Suprapubic skin (tissue), 4 donors: ENCODE measurements at regions not wholly inside any gene's neighbourhood (a gene's known extent, or its start where the extent isn't known, plus 50 kb on each side); places are given as distances from the start of the nearest gene placed in this dataset.

Experiments
- EP300 ChIP-seq: sonication (generic); formaldehyde crosslinking; IDR thresholded peaks from one replicate; pipeline ENCODE4 v1.6.1; 2017; ENCODE audit warnings: antibody characterized with exemption
- POLR2A ChIP-seq, 2 donors: fragments of 450-650 bp; IDR thresholded peaks; one replicate each; pipeline ENCODE4 v1.6.1; 2017; ENCODE audit warnings: antibody characterized with exemption in 2 of 2, mild to moderate bottlenecking in 2 of 2, moderate library complexity in 2 of 2
- POLR2AphosphoS5 ChIP-seq, 3 donors: sonication (generic); formaldehyde crosslinking; IDR thresholded peaks; one replicate each; pipeline ENCODE4 v1.6.1; 2017; ENCODE audit warnings: antibody characterized with exemption in 3 of 3
- TF ChIP-seq, protein P1 (sequence below), 2 donors: fragments of 200-600 bp in 1 of 2; fragments of 450-650 bp in 1 of 2; sonication (generic) in 1 of 2; IDR thresholded peaks; one replicate each; pipeline ENCODE4 v1.5.1; 2016 to 2019; ENCODE audit warnings: antibody characterized with exemption in 2 of 2, mild to moderate bottlenecking in 1 of 2, moderate library complexity in 1 of 2

DNA sequence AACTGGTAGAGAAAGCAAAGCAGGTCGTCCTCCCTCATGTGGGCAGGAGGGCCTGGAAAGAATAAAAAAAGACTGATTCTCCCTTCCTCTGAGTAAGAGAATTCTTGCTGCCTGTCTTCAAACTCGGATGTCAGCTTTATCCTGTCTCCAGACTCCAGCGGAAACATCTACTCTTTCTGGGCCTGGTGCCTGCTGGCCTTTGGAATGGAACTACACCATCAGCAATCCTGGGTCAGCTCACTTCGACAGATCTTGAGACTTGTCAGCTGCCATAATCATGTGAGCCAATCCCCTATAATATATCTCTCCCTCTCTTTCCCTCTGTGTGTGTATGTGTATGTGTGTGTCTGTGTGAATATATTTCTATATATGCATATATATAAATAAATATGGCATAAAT is 411.0 kb upstream of the DPP6 start:
- TF ChIP-seq, protein P1, sequence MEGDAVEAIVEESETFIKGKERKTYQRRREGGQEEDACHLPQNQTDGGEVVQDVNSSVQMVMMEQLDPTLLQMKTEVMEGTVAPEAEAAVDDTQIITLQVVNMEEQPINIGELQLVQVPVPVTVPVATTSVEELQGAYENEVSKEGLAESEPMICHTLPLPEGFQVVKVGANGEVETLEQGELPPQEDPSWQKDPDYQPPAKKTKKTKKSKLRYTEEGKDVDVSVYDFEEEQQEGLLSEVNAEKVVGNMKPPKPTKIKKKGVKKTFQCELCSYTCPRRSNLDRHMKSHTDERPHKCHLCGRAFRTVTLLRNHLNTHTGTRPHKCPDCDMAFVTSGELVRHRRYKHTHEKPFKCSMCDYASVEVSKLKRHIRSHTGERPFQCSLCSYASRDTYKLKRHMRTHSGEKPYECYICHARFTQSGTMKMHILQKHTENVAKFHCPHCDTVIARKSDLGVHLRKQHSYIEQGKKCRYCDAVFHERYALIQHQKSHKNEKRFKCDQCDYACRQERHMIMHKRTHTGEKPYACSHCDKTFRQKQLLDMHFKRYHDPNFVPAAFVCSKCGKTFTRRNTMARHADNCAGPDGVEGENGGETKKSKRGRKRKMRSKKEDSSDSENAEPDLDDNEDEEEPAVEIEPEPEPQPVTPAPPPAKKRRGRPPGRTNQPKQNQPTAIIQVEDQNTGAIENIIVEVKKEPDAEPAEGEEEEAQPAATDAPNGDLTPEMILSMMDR (IDR thresholded peaks at IDR 0.05) = no peak
- no peak for TF ChIP-seq POLR2A (IDR thresholded peaks at IDR 0.05)
- no peak for TF ChIP-seq POLR2AphosphoS5 (IDR thresholded peaks at IDR 0.05)
- TF ChIP-seq EP300 = no peak
